Hematopoietic multipotent progenitor cell treated with erythropoietin and hydrocortisone succinate and interleukin-3 and kit ligand, for 8 days (in vitro differentiated cells): ENCODE measurements at regions not wholly inside any gene's neighbourhood (a gene's known extent, or its start where the extent isn't known, plus 50 kb on each side); places are given as distances from the start of the nearest gene placed in this dataset.
"Not testable (repeated sequence)": the region's sequence is repeated elsewhere in the genome, so short reads cannot be mapped to it uniquely, and the experiment has no call there.

Experiments
- DNase-seq: peaks from one replicate; pipeline ENCODE4 v3.0.0-alpha.2; 2015

DNA sequence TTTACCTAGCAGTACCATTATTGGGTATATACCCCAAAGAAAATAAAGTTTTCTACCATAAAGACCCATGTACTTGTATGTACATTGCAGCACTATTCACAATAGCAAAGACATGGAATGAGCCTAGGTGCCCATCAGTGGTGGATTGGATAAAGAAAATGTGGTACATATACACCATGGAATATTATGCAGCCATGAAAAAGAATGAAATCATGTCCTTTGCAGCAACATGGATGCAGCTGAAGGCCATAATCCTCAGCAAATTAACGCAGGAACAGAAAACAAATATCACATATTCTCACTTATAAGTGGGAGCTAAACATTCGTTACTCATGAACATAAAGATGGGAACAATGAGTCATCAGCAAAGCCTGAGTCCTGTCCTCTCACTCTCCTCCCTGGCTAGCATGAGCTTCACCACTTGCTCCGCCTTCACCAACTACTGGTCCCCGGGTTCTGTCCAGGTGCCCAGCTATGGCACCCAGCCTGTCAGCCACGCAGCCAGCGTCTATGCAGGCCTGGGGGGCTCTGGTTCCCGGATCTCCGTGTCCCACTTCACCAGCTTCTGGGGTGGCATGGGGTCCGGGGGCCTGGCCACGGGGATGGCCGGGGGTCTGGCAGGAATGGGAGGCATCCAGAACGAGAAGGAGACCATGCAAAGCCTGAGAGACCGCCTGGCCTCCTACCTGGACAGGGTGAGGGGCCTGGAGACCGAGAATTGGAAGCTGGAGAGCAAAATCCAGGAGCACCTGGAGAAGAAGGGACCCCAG is 562.1 kb downstream of the ZNF674 start:
- DNase-seq: not testable (repeated sequence)

DNA sequence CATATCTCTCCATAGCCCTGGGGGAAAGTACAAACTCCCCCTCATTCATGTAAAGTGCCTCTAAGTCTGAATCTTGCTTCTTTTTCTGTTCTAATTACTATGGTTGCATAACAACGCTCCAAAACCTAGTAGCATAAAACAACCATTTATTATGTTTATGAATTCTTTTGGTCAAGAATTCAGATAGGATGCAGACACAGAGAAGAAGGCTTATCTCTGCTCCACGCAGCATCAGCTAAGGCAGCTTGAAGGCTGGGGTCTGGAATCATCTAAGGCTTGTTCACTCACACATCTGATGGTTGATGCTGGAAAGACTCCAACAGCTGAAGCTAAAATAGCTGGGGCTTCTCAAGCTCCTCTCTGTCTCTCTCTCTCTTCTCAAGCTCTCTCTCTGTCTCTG is 564.5 kb downstream of the ZNF674 start:
- no peak for DNase-seq

DNA sequence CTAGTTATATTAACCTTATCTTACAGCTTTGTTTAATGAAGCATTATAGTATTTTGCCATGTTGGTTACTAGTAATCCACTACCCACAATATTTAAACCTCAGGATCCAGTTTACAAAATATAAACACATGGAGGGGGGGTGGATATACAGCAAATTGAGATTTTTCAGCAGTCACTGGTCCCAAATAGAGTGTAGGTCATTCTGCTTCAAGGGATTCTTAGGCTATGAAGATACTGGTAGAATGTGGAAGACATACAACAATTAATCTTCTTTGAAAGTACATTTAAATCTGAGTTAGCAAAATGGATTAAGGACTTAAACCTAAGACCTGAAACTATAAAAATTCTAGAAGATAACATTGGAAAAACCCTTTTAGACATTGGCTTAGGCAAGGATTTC is 569.6 kb downstream of the ZNF674 start:
- DNase-seq: no peak

DNA sequence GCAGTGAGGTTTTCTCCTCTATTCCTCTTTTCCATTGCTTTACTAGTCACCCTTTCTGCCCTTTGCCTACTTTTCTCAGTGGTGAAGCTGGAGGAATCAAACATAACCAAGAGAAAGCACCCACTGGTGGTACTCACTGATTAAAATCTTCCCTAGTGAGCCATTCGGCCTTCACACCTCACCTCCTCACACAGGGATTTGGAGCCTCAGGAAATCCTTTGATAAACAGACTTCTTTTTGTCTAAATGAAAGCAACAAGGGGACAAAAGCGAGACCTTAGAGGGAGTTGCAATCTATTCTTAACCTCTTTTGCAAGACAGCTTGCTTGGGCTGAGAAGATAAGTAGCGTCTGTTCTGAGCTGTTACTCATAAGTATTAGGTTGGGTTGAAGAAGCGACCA is 572.6 kb downstream of the ZNF674 start:
- no peak for DNase-seq

DNA sequence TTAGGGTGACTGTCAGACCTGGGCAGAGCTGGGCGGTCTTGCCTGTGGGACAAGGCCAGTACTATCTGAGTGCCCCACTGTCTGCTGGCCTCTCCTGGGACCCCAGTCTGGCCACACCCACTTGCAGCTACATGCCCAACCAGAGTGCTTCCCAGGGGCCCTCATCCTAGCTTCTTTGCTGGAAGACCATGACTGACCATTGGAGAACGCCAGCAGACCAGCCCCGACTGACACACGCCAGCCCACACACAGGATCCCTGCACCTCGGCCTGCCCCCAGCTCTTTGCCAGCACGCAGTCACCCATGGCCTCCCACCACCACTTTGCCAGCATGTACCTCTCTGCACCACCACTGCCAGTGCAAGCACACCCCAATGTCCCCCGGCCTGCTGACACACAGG is 585.7 kb downstream of the ZNF674 start:
- DNase-seq: no peak

DNA sequence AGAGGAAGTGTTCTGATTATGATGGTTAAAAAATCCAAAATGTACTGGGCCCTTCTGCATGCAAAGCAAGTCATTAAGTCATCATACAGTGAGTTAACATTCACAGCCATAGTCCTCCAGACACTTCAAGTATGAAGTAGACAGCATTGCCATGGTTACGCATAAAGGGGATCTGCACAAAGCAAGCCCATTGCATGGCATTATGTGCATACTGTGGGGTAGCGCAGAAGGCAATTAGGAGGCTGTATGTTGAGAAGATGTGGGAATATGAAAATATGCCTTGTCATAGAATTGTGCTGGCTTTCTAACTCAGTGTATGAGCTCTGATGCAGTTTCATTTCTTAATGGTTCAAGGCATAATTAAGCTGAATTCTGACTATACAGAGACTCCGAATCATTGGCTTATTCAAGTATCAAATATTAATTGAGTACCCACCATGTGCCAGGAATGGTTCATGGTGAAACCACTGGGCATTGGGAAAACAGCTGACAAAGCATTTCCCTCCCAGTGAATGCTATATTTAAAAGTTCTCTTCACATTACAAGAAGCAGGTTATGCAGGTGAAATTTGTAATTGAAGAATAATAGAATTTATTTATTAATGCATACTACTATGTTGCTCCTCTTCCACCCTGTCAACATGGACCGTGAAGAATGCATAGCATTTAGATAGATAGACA is 588.9 kb downstream of the ZNF674 start:
- no peak for DNase-seq

DNA sequence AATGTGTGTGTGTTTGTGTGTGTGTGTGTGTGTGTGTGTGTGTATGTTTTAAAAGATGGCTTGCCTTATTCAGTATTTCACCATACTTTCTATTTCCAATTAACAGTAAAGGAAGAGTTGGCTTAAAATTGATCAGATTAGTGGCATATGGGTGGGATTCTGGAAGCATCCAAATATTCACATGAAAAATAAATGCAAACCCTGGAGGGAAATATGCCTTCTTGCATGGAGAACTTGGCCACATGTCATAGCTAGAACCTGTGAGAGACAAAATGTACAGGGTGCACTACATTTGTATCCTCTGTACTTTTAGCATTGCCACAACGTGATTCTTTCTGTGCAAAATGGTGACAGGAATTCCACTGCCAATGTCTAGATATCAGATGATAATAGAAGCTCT is 589.6 kb downstream of the ZNF674 start:
- DNase-seq: no peak

DNA sequence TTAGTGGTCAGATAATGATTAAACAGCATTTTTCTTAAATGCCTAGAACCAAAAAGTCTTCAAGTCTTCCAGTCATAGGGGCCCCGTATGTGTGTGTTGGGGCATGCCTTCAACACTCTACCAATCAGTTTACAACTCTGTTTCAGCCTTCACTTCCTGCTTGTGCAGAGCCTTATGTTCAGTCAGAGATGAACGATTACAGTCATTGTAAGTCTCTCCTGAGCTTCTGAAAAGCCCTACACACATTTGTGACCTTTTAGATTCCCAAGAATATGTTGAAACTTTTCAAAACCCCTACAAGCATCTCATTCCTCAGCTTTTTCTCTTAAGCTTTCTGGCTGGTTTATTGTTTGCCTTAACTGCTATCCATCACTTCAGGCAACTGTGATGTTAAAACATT is 591.2 kb downstream of the ZNF674 start:
- no peak for DNase-seq

DNA sequence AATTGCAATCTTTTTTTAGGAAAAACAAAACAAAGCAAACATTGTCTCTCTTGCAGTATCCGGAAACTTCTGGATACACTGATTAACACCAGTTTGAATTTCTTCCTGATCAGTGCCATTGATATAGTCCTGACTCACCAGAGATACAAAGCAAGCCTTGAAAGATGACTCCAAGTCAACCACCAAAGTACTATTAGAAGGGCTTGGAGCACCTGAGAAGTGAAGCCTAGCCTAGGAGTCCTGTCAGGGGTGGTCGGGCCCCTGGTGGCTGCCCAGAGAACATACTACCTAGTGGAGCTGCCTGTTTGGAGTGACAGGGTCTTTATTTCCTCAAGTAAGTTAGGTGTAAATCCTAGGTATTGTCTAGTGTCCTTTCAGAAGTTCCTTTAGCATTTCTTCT is 593.2 kb downstream of the ZNF674 start:
- no peak for DNase-seq

DNA sequence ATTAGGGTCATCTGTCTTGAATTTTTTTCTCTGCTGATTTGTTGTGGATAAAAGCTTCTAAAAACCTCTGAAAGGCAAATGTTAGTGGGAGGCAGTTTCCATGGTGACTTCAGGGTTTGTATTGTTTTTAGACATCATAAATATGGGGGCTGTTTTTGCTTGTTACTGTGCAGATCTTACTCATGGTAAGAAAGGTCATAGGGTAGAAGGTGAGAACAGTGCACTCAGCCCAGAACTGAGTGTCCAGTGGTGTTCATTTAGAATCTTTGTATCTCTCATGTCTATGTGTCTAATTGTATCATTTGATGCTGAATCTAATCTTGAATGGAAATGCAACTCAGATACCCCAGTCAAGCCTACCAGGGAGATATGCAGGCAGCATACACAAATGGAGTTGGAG is 609.8 kb downstream of the ZNF674 start:
- DNase-seq: no peak

DNA sequence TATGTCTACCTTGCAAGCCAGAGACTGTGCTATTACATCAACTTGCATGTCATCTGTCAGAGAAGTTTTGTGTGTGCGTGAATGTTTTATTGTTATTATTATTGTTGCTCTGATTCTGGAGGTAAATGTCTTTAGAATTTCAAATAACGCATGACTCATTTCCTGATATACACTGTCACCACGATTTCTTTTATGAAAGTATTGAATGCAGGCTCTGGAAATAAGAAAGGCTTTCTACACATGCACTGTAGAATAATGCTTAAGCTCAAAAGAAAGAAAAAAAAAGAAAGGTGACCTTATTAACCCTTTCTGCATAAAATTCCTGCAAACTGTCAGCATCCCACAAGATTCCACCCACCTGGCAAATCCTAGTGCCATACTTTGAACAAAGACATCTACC is 632.9 kb downstream of the ZNF674 start:
- no peak for DNase-seq

DNA sequence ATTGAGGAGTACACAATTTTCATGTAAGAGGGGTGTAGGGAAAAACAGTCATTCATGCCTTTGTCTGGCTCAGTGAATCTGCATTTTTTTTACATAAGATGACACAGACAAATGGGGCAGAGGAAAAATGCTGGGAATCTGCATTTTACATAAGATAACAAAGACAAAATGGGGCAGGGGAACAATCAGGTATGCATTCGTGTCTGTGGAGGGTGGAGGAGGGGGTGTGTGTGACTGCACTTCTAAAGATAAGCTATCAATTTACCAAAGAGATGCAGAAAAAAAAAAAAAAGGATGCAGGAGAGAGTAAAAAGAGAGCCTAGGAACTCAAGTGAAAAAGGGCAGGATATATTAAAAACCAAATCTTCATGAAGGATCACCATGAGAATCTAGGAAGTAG is 637.4 kb downstream of the ZNF674 start:
- DNase-seq: peak; percentile 59

DNA sequence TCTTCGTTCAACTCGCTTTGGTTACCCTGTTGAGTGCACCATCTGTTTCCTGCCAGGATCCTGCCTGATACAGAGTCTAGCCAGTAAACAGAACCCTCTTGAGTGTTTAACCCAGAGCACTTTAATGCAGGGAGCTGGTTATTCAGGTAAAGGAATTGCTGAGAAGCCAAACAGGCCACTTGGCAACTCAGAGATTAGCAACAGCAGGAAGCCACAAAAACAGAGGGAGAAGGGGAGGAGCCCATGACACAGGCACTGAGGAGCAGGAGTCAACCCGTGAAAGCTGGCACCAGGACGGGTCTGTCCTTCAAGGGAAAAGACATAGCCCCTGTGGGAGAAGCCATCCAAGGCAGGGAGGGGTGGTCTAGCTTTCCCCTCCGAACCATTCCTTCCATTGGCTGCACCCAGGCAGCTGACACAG is 641.4 kb downstream of the ZNF674 start:
- peak; percentile 4 for DNase-seq

DNA sequence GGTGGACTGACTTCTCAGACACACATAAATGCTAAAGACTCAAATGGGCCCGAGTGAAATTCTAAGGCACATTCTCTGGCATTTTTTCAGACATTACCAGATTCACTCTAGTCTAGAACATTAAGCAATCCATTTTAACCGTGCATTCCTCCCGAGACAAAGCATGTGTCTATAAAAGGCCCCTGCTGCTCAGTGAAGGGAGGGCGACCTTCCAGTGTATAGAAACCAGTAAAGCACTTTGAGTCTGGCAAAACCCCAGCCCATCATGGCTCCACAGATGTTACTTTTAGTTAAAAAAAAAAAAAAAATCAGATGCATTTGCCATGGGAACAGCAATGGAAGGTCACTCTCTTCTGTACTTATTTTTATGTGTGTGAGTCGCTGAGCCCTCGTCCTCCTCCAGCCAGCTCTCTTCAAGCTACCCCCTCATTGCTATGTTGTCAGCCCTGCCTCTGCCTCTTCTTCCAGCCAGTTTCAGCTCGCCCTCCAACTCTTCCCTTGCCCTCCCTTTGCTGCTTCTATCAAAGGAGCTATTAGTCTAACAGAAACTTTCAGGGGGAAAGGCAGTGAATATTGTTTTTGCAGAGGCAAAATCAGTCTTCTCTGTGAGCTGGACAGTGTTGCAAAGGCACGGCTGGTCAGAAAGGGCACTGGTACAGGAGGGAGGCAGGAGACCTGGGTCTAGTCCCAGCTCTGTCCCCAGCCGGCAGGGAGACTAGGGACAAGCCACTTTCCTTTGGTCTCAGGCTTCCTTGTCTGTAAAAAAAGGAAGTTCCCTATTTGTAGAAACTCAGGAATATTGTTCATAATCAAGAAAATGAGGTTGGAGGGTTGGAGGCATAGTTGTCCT is 644.2 kb downstream of the ZNF674 start:
- DNase-seq: no peak

DNA sequence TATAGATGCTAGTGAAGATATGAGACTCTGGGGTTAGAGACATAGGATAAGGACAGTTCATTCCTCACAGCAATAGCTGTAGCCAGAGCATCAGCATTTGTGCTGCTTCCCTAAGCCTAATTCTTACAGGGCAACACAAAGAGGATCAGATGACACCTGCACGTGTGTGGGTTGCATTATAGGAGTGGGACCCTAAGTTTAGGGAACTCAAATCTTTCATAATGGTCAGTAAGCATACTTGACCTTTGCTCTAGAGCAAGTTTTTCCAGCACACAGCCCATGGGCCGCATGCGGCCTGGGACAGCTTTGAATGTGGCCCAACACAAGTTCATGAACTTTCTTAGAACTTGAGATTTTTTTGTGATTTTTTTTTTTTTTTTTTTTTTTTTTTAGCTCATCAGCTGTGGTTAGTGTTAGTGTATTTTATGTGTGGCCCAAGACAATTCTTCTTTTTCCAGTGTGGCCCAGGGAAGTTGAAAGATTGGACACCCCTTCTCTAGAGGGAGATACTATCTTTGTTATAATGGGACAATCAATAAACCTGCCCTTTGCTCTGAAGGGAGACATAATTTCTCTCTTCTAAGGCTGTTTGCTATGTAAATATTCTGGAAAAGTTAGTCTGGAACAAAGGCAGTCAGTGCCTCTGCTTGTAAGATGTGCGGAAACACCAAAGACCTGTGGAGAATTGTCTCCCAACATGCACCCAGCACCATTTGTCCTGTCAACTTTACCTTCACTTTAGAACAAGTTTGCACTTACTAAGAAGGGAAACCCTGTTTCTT is 650.2 kb downstream of the ZNF674 start:
- DNase-seq: no peak

DNA sequence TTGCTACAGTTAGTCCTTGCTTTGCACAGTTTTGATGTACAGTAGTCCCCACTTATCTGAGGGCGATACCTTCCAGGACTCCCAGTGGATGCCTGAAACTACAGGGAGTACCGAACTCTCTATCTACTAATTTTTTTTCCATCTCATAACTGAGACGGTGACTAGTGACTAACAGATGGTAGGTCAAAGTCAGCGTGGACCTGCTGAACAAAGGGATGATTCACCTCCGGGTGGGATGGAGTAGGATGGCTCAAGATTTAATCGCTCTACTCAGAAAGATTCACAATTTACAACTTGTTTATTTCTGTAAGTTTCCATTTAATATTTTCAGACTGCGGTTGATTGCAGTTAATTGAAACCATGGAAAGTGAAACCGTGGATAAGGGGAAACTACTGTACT is 655.8 kb downstream of the ZNF674 start:
- no peak for DNase-seq

DNA sequence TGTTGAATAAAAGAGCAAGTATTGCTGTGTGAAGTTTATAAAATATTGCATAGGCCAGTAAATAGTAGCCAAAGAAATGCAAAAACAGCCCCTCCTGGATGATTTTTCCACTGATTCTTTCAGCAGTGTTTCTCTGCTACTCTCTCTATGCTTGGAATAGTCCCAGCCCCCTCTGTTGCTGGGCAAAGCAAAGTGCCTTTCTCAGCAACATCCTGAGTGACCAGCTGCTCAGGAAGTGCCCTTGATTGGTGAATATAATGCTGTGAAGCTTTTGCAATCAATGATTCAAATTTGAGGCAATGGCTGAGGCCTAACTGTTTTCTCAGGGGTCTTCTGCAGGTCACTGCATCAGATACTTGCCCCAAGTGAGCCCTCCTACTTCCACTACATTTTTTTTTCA is 656.7 kb downstream of the ZNF674 start:
- no peak for DNase-seq

DNA sequence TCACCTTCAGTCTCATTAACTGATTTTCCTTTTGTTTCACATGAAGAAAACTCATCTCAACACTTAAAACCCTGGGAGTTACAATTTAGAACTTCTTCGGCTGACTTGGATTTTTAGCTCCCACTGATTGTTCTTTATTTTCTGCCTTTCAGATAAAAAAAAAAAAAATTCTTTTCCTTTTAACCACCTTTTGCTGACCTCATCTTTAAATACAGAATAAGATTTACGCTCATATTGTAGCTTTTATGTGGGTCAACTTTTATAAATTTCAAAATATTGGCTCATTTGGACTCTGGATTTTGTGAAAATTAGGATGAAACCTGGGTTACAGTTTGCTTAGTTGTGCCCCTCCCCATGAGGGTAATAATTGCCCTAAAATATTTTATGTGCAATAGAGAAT is 659.3 kb downstream of the ZNF674 start:
- no peak for DNase-seq

DNA sequence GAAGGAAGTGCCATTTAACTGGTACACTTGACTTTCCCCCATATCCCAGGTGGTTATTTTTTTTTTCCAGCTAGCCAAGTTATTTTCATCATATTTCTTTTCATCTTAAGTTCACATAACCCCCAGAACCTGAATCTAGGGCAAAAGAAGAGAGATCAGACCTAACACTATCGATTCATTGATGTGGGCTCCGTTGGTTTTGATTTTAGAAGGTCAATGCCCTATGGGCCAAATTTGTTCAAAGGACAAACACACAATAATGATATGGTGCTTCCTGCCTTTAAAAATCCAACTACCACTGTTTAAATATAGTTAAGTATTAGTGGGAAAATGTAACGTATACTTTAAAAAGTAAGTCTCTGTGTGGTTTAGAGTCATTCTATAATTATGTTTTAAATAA is 665.7 kb downstream of the ZNF674 start:
- DNase-seq: no peak

DNA sequence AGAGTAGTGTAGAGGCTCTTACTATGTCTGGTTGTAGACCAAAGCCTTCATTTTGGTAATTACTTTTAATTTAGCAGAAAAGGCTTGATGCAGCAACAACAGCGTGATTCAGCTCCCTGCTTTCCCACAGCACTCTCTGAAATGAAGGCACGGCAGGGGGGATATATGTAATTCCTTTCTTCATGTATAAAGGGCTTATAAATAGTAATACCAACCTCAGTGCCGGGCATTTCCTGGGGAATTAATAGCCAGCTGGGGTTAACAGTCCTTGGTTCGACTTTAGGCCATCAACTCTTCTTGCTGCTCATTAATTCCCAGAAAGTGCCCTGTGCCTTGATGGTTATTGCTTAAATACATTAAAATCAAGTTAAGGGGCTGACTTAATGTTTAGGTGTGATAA is 669.0 kb downstream of the ZNF674 start:
- no peak for DNase-seq

DNA sequence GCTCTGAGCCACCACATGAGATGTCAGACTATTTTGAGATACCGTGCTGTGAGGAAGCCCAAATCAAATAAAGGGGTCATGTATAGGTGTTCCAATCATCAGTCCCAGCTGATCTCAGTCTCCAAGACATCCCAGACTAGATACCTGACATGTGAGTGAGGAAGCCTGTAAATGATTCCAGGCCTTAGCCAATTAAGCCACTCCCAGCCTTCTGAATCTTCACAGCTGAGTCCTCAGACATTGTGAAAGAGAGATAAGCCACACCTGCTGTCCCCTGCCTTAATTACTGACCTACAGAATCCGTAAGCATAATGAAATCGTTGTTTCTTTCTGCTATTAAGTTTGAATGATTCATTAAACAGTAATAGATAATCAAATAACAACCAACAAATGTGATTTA is 671.4 kb downstream of the ZNF674 start:
- DNase-seq: no peak

DNA sequence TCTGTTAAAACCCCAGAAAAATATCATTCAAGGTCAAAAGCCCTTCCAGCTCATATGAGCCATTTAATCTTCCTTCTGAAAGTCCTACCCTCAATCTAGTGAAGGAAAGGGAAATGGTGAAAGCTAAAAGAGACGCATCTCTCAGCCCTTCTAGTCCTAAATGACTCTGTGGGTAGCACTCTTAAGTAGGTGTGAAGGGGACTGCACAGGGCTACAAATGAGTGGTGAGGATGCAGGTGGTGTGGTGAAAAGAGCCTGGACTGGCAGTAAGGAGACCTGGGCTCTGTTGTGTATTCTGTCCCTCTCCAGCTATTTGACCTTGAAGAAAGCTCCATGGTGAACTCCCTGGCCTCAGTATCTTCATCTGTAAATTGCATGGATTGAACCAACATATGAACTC is 671.8 kb upstream of the DIPK2B start:
- no peak for DNase-seq

DNA sequence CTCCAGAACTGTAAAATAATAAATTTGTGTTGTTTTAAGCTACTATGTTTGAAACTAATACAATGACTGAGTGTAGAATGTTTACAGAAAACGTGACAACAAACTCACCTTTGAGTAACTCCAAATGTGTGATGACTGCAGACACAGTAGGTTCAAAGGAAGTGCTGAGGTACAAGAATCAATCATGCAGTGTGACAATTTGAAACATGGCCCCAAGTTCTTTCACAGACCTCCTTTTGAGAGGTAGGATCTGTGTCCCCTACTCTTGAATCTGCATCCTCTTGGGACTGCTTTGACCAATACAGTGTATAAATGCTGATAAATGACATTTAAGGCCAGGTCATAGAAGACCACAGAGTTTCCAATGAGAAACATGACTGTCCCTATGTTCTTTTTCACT is 667.7 kb upstream of the DIPK2B start:
- no peak for DNase-seq
